Gastrocnemius medialis (tissue), 4 donors: ENCODE measurements at regions not wholly inside any gene's neighbourhood (a gene's known extent, or its start where the extent isn't known, plus 50 kb on each side); places are given as distances from the start of the nearest gene placed in this dataset.

Source experiments
- POLR2A ChIP-seq, 2 donors: fragments of 450-650 bp; IDR thresholded peaks; one replicate each; pipeline ENCODE4 v1.6.1; 2017; ENCODE audit warnings: antibody characterized with exemption in 2 of 2, mild to moderate bottlenecking in 2 of 2, moderate library complexity in 2 of 2
- TF ChIP-seq, protein P1 (sequence below), 5 experiments: fragments of 450-650 bp in 3 of 5; fragments of 200-600 bp in 2 of 5; sonication (generic) in 2 of 5; IDR thresholded peaks in 4 of 5; conservative IDR thresholded peaks in 1 of 5; 1 replicate in 4 of 5; 2 replicates in 1 of 5; pipeline ENCODE4 v1.5.1; 2016 to 2019; ENCODE audit warnings: antibody characterized with exemption in 5 of 5, mild to moderate bottlenecking in 3 of 5, moderate library complexity in 3 of 5

DNA sequence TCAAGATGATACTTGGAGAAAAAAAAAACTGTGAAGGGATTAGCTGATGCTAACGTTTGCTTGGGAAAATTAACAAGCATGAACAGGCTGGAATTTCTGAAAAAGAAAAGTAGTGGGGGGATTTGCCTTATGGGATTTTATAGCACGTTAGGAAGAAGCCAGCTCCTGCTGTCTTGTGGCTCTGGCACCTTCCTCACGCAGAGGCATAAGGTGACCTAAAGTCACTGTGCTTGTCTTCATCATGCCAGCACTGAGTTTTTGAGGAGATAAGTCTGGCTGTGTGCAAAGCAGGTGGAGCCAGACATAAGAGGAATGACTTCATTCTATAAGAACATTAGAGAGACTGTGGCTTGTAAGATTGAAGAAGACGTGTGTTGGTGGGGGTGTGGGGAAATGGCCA is 94.4 kb upstream of the MAP1B start:
- TF ChIP-seq, protein P1, sequence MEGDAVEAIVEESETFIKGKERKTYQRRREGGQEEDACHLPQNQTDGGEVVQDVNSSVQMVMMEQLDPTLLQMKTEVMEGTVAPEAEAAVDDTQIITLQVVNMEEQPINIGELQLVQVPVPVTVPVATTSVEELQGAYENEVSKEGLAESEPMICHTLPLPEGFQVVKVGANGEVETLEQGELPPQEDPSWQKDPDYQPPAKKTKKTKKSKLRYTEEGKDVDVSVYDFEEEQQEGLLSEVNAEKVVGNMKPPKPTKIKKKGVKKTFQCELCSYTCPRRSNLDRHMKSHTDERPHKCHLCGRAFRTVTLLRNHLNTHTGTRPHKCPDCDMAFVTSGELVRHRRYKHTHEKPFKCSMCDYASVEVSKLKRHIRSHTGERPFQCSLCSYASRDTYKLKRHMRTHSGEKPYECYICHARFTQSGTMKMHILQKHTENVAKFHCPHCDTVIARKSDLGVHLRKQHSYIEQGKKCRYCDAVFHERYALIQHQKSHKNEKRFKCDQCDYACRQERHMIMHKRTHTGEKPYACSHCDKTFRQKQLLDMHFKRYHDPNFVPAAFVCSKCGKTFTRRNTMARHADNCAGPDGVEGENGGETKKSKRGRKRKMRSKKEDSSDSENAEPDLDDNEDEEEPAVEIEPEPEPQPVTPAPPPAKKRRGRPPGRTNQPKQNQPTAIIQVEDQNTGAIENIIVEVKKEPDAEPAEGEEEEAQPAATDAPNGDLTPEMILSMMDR (IDR thresholded peaks at IDR 0.05 in 4 of 5, conservative IDR thresholded peaks at IDR 0.05 in 1 of 5): no peak
- no peak for TF ChIP-seq POLR2A (IDR thresholded peaks at IDR 0.05)
